B cell (primary cell): ENCODE measurements at regions not wholly inside any gene's neighbourhood (a gene's known extent, or its start where the extent isn't known, plus 50 kb on each side); places are given as distances from the start of the nearest gene placed in this dataset.

Experiments
- ATAC-seq: fragments of 200-7000 bp; cut with Tn5 transposase; one replicate; pipeline ENCODE4 v1.10.0; 2021; ENCODE audit warnings: low read depth, mild to moderate bottlenecking, moderate number of reproducible peaks, moderate library complexity
- CTCF ChIA-PET: fragments of 350-600 bp; sonication (Branson Sonifier 250); formaldehyde crosslinking; loops from one replicate; lab custom pipeline; 2021; ENCODE audit warnings: antibody characterized with exemption, inconsistent platforms; lab: Charles Lee
- POLR2A ChIA-PET: fragments of 350-600 bp; sonication (Branson Sonifier 250); formaldehyde crosslinking; loops from one replicate; lab custom pipeline; 2021; ENCODE audit warnings: antibody characterized with exemption; lab: Charles Lee
- DNase-seq: peaks from one replicate; pipeline ENCODE4 v3.0.0; 2013
- H2AFZ ChIP-seq: 2 replicates; pipeline ENCODE4 v1.6.1; 2012; ENCODE audit warnings: mild to moderate bottlenecking, low read depth, low read length; ENCODE audit not compliant: insufficient read depth, poor library complexity, severe bottlenecking
- H3K27ac ChIP-seq, 2 donors: 1 replicate in 1 of 2; 2 replicates in 1 of 2; pipeline ENCODE4 v1.5.1; 2012 to 2013; ENCODE audit warnings: low read length in 2 of 2, mild to moderate bottlenecking in 2 of 2, moderate library complexity in 1 of 2
- H3K27me3 ChIP-seq, 4 experiments: fragments of 200-600 bp in 1 of 4; sonication (generic) in 1 of 4; replicated peaks in 1 of 4; 1 replicate in 2 of 4; 2 replicates in 2 of 4; pipeline versions ENCODE4 v1.6.1 to v1.7.0; 2013 to 2016; ENCODE audit warnings: low read length in 3 of 4, mild to moderate bottlenecking in 2 of 4, mixed read lengths in 1 of 4, moderate library complexity in 1 of 4; ENCODE audit not compliant: insufficient read depth in 4 of 4, control insufficient read depth in 3 of 4; ENCODE audit errors: control extremely low read depth in 1 of 4
- H3K36me3 ChIP-seq, 2 experiments: replicated peaks in 1 of 2; 1 replicate in 1 of 2; 2 replicates in 1 of 2; pipeline versions ENCODE4 v1.6.1 to v1.7.1; 2013; ENCODE audit warnings: low read length in 1 of 2; ENCODE audit not compliant: insufficient read depth in 2 of 2, control insufficient read depth in 1 of 2; ENCODE audit errors: control extremely low read depth in 1 of 2, extremely low read depth in 1 of 2
- H3K4me1 ChIP-seq, 2 donors: fragments of 200-600 bp in 1 of 2; sonication (generic) in 1 of 2; 1 replicate in 1 of 2; 2 replicates in 1 of 2; pipeline versions ENCODE4 v1.5.1 to v1.6.1; 2013 to 2017; ENCODE audit warnings: low read length in 2 of 2; ENCODE audit not compliant: control insufficient read depth in 2 of 2, insufficient read depth in 2 of 2
- H3K4me2 ChIP-seq: replicated peaks from 2 replicates; pipeline ENCODE3; 2012; ENCODE audit warnings: mild to moderate bottlenecking, low read depth, low read length; ENCODE audit not compliant: poor library complexity, severe bottlenecking
- H3K4me3 ChIP-seq, 5 experiments: fragments of 200-600 bp in 1 of 5; sonication (generic) in 1 of 5; 1 replicate in 3 of 5; 2 replicates in 2 of 5; pipeline versions ENCODE4 v1.5.1 to v1.7.0; 2011 to 2016; ENCODE audit warnings: low read length in 4 of 5, mild to moderate bottlenecking in 4 of 5, low read depth in 2 of 5, control low read depth in 1 of 5, moderate library complexity in 1 of 5; ENCODE audit not compliant: insufficient read depth in 1 of 5; ENCODE audit errors: control extremely low read depth in 1 of 5, extremely low read depth in 1 of 5
- H3K79me2 ChIP-seq: fragments of 200-600 bp; sonication (generic); one replicate; pipeline ENCODE4 v1.6.0; 2016; ENCODE audit warnings: low read length; ENCODE audit not compliant: control insufficient read depth, insufficient read depth
- H3K9ac ChIP-seq: fragments of 200-600 bp; sonication (generic); 2 replicates; pipeline ENCODE4 v1.6.1; 2017; ENCODE audit warnings: mild to moderate bottlenecking, low read length, moderate library complexity
- H3K9me3 ChIP-seq, 3 donors: one replicate each; pipeline versions ENCODE4 v1.6.1 to v1.7.1; 2013; ENCODE audit warnings: low read length in 2 of 3; ENCODE audit not compliant: control insufficient read depth in 2 of 3, insufficient read depth in 1 of 3; ENCODE audit errors: control extremely low read depth in 1 of 3
- H4K20me1 ChIP-seq: 2 replicates; pipeline ENCODE4 v1.6.0; 2012; ENCODE audit warnings: mild to moderate bottlenecking, low read length; ENCODE audit not compliant: insufficient read depth, control insufficient read depth, poor library complexity, severe bottlenecking
- H3K27ac Mint-ChIP-seq: one replicate; pipeline ENCODE4 v1.8.0; 2021; ENCODE audit warnings: mixed read lengths
- H3K27me3 Mint-ChIP-seq: one replicate; pipeline ENCODE4 v1.8.0; 2021; ENCODE audit warnings: mixed read lengths
- H3K4me1 Mint-ChIP-seq: one replicate; pipeline ENCODE4 v1.8.0; 2021; ENCODE audit warnings: mixed read lengths
- H3K4me3 Mint-ChIP-seq: one replicate; pipeline ENCODE4 v1.8.0; 2021; ENCODE audit warnings: mixed read lengths
- H3K9me3 Mint-ChIP-seq: one replicate; pipeline ENCODE4 v1.8.0; 2022; ENCODE audit warnings: mixed read lengths; ENCODE audit not compliant: insufficient read depth
- EZH2 ChIP-seq: IDR thresholded peaks from 2 replicates; pipeline ENCODE4 v1.6.1; 2012; ENCODE audit warnings: borderline replicate concordance, low read depth, mild to moderate bottlenecking, moderate library complexity, low read length; ENCODE audit not compliant: insufficient read depth, poor library complexity, severe bottlenecking
- WGBS: methylation state at CpG from one replicate; pipeline ENCODE4 v1.1.5; 2013; ENCODE audit warnings: missing lambda C conversion rate; ENCODE audit not compliant: insufficient coverage; 5-methylcytosine and 5-hydroxymethylcytosine counted together
- intact Hi-C: fragments of 100-400 bp; cut with micrococcal nuclease; formaldehyde crosslinking; loops from one replicate; pipeline ENCODE4 v1.10.0; 2022
- TF ChIP-seq, protein P1 (sequence below): fragments of 200-600 bp; IDR thresholded peaks from one replicate; pipeline ENCODE4 v1.8.0; 2022; ENCODE audit warnings: antibody characterized with exemption, mild to moderate bottlenecking

DNA sequence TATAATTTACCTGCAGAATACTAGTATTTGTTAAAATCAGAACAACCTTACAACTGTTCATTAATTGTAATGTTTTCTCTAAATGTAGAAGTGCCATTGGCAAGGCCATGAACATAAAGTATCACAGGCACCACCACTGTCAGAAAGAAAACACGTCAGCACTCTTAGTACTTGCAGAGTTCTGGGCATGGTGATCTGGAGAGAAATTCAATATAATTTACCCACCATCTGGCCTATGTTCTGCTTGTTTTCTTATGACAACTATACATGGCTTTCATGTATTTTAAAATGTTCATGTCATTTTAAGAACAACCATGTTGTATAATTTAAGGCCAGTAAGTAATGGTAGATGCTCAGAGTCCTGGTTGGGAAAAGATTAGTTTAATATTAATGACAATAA, 114.2 kb upstream of the SULT1C3 start:
- Histone ChIP-seq H3K79me2 (no peaks in the 10 kb centered on the region), H3K4me2 (no peak overlapping the region), H3K27me3 (no peaks in the 10 kb centered on the region), H3K4me3 (no peak overlapping the region), H2AFZ (no peak overlapping the region), H3K4me1 (no peaks in the 10 kb centered on the region), H3K9me3 (no peaks in the 10 kb centered on the region), H3K36me3 (no peaks in the 10 kb centered on the region), H3K27ac (no peak overlapping the region), H4K20me1 (no peaks in the 10 kb centered on the region), H3K9ac (no peak overlapping the region)
- no peaks in the 10 kb centered on the region for H3K4me1 Mint-ChIP-seq
- POLR2A ChIA-PET = no interaction called here
- H3K27ac Mint-ChIP-seq = no peak overlapping the region
- no peaks in the 10 kb centered on the region for H3K27me3 Mint-ChIP-seq
- H3K9me3 Mint-ChIP-seq = no peaks in the 10 kb centered on the region
- WGBS = no CpG with 5 or more reads among the region's 1 CpG
- intact Hi-C loops = no loop called here
- H3K4me3 Mint-ChIP-seq = no peak overlapping the region
- CTCF ChIA-PET = no interaction called here
- TF ChIP-seq, protein P1, sequence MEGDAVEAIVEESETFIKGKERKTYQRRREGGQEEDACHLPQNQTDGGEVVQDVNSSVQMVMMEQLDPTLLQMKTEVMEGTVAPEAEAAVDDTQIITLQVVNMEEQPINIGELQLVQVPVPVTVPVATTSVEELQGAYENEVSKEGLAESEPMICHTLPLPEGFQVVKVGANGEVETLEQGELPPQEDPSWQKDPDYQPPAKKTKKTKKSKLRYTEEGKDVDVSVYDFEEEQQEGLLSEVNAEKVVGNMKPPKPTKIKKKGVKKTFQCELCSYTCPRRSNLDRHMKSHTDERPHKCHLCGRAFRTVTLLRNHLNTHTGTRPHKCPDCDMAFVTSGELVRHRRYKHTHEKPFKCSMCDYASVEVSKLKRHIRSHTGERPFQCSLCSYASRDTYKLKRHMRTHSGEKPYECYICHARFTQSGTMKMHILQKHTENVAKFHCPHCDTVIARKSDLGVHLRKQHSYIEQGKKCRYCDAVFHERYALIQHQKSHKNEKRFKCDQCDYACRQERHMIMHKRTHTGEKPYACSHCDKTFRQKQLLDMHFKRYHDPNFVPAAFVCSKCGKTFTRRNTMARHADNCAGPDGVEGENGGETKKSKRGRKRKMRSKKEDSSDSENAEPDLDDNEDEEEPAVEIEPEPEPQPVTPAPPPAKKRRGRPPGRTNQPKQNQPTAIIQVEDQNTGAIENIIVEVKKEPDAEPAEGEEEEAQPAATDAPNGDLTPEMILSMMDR = no peak
- TF ChIP-seq EZH2 = no peak
- DNase-seq (no peak), ATAC-seq (no peak)

DNA sequence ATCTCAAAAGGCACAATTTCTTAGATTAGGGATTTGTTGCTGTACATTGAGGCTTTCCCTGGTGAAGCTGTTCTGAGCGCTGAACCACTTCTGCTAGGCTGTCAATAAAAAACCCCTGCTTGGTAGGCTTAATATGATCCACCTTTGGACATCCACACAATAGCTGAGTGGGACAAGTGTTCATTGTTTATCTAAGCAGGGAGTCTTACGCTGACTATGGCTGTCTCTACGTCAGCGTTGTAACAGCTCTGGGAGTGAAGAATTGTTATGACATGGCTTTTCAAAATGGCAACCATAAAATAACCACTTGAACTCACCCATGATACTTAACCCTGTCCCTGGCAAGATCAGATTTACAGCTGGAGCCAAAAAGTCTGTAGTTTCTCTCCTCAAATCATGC, 111.5 kb upstream of the SULT1C3 start:
- 88% methylated on average over 1 of the region's 4 CpGs for WGBS
- DNase-seq = no peak
- H3K4me3 ChIP-seq = no peak overlapping the region
- no peak overlapping the region for H3K9ac ChIP-seq
- no peak for TF ChIP-seq EZH2
- TF ChIP-seq, protein P1 = no peak
- intact Hi-C loops = no loop called here
- no peaks in the 10 kb centered on the region for H3K4me1 Mint-ChIP-seq
- no peaks in the 10 kb centered on the region for H3K36me3 ChIP-seq
- CTCF ChIA-PET = no interaction called here
- peaks cover 2% of the 10 kb centered on the region for H3K9me3 Mint-ChIP-seq
- no peaks in the 10 kb centered on the region for H3K27me3 ChIP-seq
- no peaks in the 10 kb centered on the region for H3K27me3 Mint-ChIP-seq
- no peak overlapping the region for H3K4me2 ChIP-seq
- ATAC-seq = no peak
- peaks cover 0 to 3% (median 0%) of the 10 kb centered on the region in 3 donors for H3K9me3 ChIP-seq
- no peak overlapping the region for H2AFZ ChIP-seq
- H3K79me2 ChIP-seq = no peaks in the 10 kb centered on the region
- no peak overlapping the region for H3K27ac Mint-ChIP-seq
- H4K20me1 ChIP-seq = no peaks in the 10 kb centered on the region
- POLR2A ChIA-PET = no interaction called here
- no peaks in the 10 kb centered on the region for H3K4me1 ChIP-seq
- no peak overlapping the region for H3K4me3 Mint-ChIP-seq
- H3K27ac ChIP-seq = no peak overlapping the region
